GM12878 (cell line): ENCODE measurements at regions not wholly inside any gene's neighbourhood (a gene's known extent, or its start where the extent isn't known, plus 50 kb on each side); places are given as distances from the start of the nearest gene placed in this dataset.

Experiments used
- ATAC-seq: fragments of 200-7000 bp; cut with Tn5 transposase; 3 replicates; pipeline ENCODE4 v1.9.1; 2020; ENCODE audit warnings: mild to moderate bottlenecking, moderate library complexity
- BruUV-seq: library from RNA; stranded (reverse); fragments of 400-500 nt; replicated peaks from 2 replicates; lab custom pipeline; 2021; lab: Mats Ljungman, UMichigan
- CTCF ChIA-PET: fragments of 300-600 bp; sonication (Branson Sonifier 250); formaldehyde crosslinking; extraction: SDS; loops from one replicate; lab custom pipeline; 2021; ENCODE audit warnings: inconsistent platforms; lab: Yijun Ruan, JAX
- POLR2A ChIA-PET: fragments of 350-600 bp; formaldehyde crosslinking; extraction: SDS; loops from one replicate; lab custom pipeline; 2021; ENCODE audit warnings: inconsistent platforms; lab: Charles Lee
- RAD21 ChIA-PET: fragments of 300-600 bp; sonication (Branson Sonifier 250); formaldehyde crosslinking; loops from one replicate; lab custom pipeline; 2023; ENCODE audit warnings: antibody characterized with exemption; ENCODE audit not compliant: unreplicated experiment; lab: Charles Lee
- SMC1A ChIA-PET: fragments of 300-600 bp; sonication (Branson Sonifier 250); formaldehyde crosslinking; loops from one replicate; lab custom pipeline; 2023; ENCODE audit not compliant: unreplicated experiment, uncharacterized antibody; lab: Charles Lee
- DNase-seq: peaks from one replicate; pipeline ENCODE4 v3.0.0-alpha.2; 2011; ENCODE audit warnings: low read depth, low spot score
- FAIRE-seq: peaks from 3 replicates; lab custom pipeline; 2011; peaks lifted over from hg19 to GRCh38; lab: Jason Lieb, UNC
- H2AFZ ChIP-seq: 2 replicates; pipeline ENCODE4 v1.6.0; 2011; ENCODE audit warnings: low read depth, low read length, control low read depth; ENCODE audit not compliant: control insufficient read depth
- H3K27ac ChIP-seq: 2 replicates; pipeline ENCODE4 v1.5.1; 2011; ENCODE audit warnings: control low read depth; ENCODE audit not compliant: control insufficient read depth, insufficient read depth
- H3K27me3 ChIP-seq, 2 experiments: replicated peaks in 1 of 2; 2 replicates each; pipeline versions ENCODE4 v1.6.0 to v1.6.1; 2011; ENCODE audit warnings: low read length in 1 of 2; ENCODE audit not compliant: control insufficient read depth in 2 of 2, insufficient read depth in 2 of 2
- H3K36me3 ChIP-seq, 2 experiments: 2 replicates each; pipeline ENCODE4 v1.5.1; 2011; ENCODE audit warnings: low read length in 1 of 2; ENCODE audit not compliant: control insufficient read depth in 2 of 2, insufficient read depth in 2 of 2
- H3K4me1 ChIP-seq: 2 replicates; pipeline ENCODE4 v1.6.1; 2011; ENCODE audit warnings: mild to moderate bottlenecking, low read length, moderate library complexity, mixed read lengths; ENCODE audit not compliant: control insufficient read depth, insufficient read depth
- H3K4me2 ChIP-seq: 2 replicates; pipeline ENCODE4 v1.6.0; 2011; ENCODE audit warnings: control low read depth; ENCODE audit not compliant: control insufficient read depth, insufficient read depth
- H3K4me3 ChIP-seq: fragments of 200-600 bp; sonication (generic); 2 replicates; pipeline ENCODE4 v1.5.1; 2016
- H3K79me2 ChIP-seq: 2 replicates; pipeline ENCODE4 v1.6.0; 2011; ENCODE audit warnings: low read length; ENCODE audit not compliant: control insufficient read depth, insufficient read depth
- H3K9ac ChIP-seq: 2 replicates; pipeline ENCODE4 v1.8.0; 2011; ENCODE audit warnings: low read length, control low read depth, mixed read lengths; ENCODE audit not compliant: control insufficient read depth, insufficient read depth
- H3K9me3 ChIP-seq: replicated peaks from 3 replicates; pipeline ENCODE4 v1.5.1; 2011; ENCODE audit warnings: mild to moderate bottlenecking, low read length; ENCODE audit not compliant: control insufficient read depth, insufficient read depth
- H4K20me1 ChIP-seq: 2 replicates; pipeline ENCODE4 v1.6.0; 2011; ENCODE audit not compliant: control insufficient read depth, insufficient read depth
- ASH2L ChIP-seq: fragments of 300-600, 200-600 bp; sonication (generic); IDR thresholded peaks from 2 replicates; pipeline ENCODE4 v1.6.1; 2017; ENCODE audit warnings: low read depth, mild to moderate bottlenecking, borderline replicate concordance
- GATAD2B ChIP-seq: fragments of 450-650 bp; conservative IDR thresholded peaks from 2 replicates; pipeline ENCODE4 v1.6.1; 2017; ENCODE audit warnings: low read depth, mild to moderate bottlenecking, moderate library complexity
- NR2C1 ChIP-seq: fragments of 450-650 bp; IDR thresholded peaks from 2 replicates; pipeline ENCODE4 v1.6.1; 2017; ENCODE audit warnings: antibody characterized with exemption, mild to moderate bottlenecking, moderate library complexity
- RB1 ChIP-seq: fragments of 450-650 bp; formaldehyde crosslinking; IDR thresholded peaks from 2 replicates; pipeline ENCODE4 v1.6.1; 2017; ENCODE audit warnings: mild to moderate bottlenecking, borderline replicate concordance
- SPI1 ChIP-seq: IDR thresholded peaks from 2 replicates; pipeline ENCODE4 v1.6.1; 2011; ENCODE audit warnings: low read depth, mild to moderate bottlenecking, low read length, moderate library complexity, borderline replicate concordance; ENCODE audit not compliant: insufficient read depth
- SUPT20H ChIP-seq: IDR thresholded peaks from 2 replicates; pipeline ENCODE4 v1.6.1; 2011; ENCODE audit warnings: low read depth, mild to moderate bottlenecking, low read length, moderate library complexity, borderline replicate concordance; ENCODE audit not compliant: control insufficient read depth
- ZNF687 ChIP-seq: fragments of 450-650 bp; IDR thresholded peaks from 2 replicates; pipeline ENCODE4 v1.6.1; 2017; ENCODE audit warnings: mild to moderate bottlenecking, moderate library complexity
- WGBS: methylation state at CpG from one replicate; pipeline ENCODE4 v1.1.6; 2016; ENCODE audit warnings: low lambda C conversion rate; ENCODE audit not compliant: insufficient replicate concordance, insufficient coverage; ENCODE audit errors: missing lambda C conversion rate; 5-methylcytosine and 5-hydroxymethylcytosine counted together
- in situ Hi-C: fragments of 300-500 bp; cut with MboI; formaldehyde crosslinking; loops from 9 replicates; pipeline ENCODE4 v1.14.3; 2018; ENCODE audit warnings: mixed read lengths
- intact Hi-C: fragments of 100-400 bp; cut with micrococcal nuclease; formaldehyde crosslinking; loops from one replicate; pipeline ENCODE4 v1.14.2; 2022; ENCODE audit not compliant: unreplicated experiment

DNA sequence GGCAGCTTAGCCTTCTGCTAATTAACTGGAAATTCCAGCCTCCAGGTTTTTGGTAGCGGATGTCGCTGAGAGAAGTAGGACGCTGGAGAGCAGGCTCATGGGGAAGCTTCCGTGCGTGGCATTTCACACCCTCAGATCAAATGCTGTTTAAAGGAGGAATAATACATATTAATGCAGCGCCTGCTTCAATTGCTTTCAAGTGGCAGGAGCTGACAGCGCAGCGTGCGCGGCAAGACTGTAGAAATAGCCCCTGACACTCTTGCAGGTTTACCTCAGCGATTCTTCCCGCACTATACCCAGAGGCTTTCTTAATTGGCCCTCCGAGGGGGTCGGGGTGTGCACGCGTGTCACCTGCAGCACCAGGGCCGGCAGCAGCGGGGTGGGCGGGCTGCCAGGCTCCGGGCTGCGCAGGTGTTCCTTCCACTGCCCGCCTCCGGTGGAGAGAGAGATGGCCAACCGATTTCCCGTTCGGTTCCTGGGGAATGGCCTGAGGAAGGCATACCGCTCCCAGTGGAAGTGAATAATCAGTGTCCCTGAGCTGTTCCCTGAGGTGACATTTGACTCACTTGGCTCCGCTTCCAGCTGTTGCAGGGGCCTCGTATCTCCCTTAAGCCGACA lies 427.9 kb downstream of the KCTD16 start (continued):
- TF ChIP-seq ASH2L (no peak), ZNF687 (no peak), SPI1 (no peak), SUPT20H (no peak)

DNA sequence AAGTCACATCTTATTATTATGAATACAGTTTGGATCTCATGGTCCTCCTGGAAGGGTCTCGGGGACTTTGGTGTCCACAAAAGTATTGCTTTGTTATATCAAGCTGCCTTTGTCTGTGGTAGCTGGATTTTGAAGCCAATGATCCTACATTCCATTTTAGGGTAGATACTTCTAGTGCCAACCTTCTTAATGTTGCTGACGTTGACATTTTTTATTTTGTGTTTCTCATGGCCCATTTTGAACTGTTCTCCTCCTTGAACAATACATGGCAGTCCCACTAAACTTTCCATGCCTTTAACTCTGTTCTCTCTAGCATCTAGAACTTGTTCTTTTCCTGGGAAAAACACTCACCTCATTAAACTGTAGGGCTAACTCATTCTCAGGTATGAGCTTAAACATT lies 425.8 kb downstream of the KCTD16 start:
- H3K4me1 ChIP-seq, result no peaks in the 10 kb centered on the region
- H3K36me3 ChIP-seq, result no peaks in the 10 kb centered on the region
- H3K4me2 ChIP-seq, result no peak overlapping the region
- H3K79me2 ChIP-seq, result no peaks in the 10 kb centered on the region
- intact Hi-C loops (no loop called here), in situ Hi-C loops (no loop called here)
- H3K9me3 ChIP-seq, result no peaks in the 10 kb centered on the region
- no peak overlapping the region for H2AFZ ChIP-seq
- POLR2A ChIA-PET, result no interaction called here
- CTCF ChIA-PET, result interaction anchor here (0.7 kb wide), 1 partner anchor 484 kb away, joined by 3 read pairs; no protein-coding TSS in a partner anchor
- H3K27me3 ChIP-seq, result no peaks in the 10 kb centered on the region; a peak in 1 of 4 replicates
- BruUV-seq, result no TSS peak
- ATAC-seq, result no peak
- TF ChIP-seq GATAD2B (no peak), NR2C1 (no peak), RB1 (no peak), ZNF687 (no peak)
- H3K27ac ChIP-seq, result no peak overlapping the region
- FAIRE-seq, result no peak
- H3K9ac ChIP-seq, result no peak overlapping the region
- no peak overlapping the region for H3K4me3 ChIP-seq
- SMC1A ChIA-PET, result no interaction called here
- no peak for DNase-seq
- RAD21 ChIA-PET, result no interaction called here
- WGBS, result 7% methylated on average over 2 of the region's 2 CpGs
- no peaks in the 10 kb centered on the region for H4K20me1 ChIP-seq
